Upper lobe of left lung (tissue), 4 donors: ENCODE measurements at regions not wholly inside any gene's neighbourhood (a gene's known extent, or its start where the extent isn't known, plus 50 kb on each side); places are given as distances from the start of the nearest gene placed in this dataset.

Source experiments
- POLR2A ChIP-seq, 4 donors: fragments of 450-650 bp; IDR thresholded peaks; one replicate each; pipeline ENCODE4 v1.5.1; 2016 to 2017; ENCODE audit warnings: antibody characterized with exemption in 4 of 4, mild to moderate bottlenecking in 2 of 4
- TF ChIP-seq, protein P1 (sequence below), 6 experiments: fragments of 450-650 bp in 4 of 6; fragments of 200-600 bp in 2 of 6; sonication (generic) in 2 of 6; IDR thresholded peaks; one replicate each; pipeline ENCODE4 v1.5.1; 2016 to 2019; ENCODE audit warnings: antibody characterized with exemption in 6 of 6

DNA sequence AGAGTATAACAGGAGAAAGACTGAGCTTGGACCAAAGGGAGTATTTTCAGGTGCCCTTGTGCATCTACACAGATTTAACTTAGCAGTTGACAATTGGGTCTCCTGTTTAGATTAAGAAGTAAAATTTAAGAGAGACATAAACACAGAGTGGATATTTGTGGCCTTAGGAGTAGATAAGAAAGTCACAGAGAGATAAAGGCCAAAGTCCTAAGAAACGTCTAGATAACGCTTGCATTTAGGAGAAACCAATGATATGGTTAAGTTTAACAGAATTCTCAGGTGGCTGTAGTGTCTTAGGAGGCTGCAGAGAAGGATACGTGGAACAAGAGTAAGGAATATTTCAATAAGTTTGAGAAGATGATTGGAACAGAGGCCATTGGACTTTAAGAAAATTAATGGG lies 155.0 kb upstream of the DAB2 start:
- TF ChIP-seq, protein P1, sequence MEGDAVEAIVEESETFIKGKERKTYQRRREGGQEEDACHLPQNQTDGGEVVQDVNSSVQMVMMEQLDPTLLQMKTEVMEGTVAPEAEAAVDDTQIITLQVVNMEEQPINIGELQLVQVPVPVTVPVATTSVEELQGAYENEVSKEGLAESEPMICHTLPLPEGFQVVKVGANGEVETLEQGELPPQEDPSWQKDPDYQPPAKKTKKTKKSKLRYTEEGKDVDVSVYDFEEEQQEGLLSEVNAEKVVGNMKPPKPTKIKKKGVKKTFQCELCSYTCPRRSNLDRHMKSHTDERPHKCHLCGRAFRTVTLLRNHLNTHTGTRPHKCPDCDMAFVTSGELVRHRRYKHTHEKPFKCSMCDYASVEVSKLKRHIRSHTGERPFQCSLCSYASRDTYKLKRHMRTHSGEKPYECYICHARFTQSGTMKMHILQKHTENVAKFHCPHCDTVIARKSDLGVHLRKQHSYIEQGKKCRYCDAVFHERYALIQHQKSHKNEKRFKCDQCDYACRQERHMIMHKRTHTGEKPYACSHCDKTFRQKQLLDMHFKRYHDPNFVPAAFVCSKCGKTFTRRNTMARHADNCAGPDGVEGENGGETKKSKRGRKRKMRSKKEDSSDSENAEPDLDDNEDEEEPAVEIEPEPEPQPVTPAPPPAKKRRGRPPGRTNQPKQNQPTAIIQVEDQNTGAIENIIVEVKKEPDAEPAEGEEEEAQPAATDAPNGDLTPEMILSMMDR (IDR thresholded peaks at IDR 0.05), result no peak
- TF ChIP-seq POLR2A (IDR thresholded peaks at IDR 0.05), result no peak
